ENCODE measurements at regions not wholly inside any gene's neighbourhood (a gene's known extent, or its start where the extent isn't known, plus 50 kb on each side); places are given as distances from the start of the nearest gene placed in this dataset.

DNA sequence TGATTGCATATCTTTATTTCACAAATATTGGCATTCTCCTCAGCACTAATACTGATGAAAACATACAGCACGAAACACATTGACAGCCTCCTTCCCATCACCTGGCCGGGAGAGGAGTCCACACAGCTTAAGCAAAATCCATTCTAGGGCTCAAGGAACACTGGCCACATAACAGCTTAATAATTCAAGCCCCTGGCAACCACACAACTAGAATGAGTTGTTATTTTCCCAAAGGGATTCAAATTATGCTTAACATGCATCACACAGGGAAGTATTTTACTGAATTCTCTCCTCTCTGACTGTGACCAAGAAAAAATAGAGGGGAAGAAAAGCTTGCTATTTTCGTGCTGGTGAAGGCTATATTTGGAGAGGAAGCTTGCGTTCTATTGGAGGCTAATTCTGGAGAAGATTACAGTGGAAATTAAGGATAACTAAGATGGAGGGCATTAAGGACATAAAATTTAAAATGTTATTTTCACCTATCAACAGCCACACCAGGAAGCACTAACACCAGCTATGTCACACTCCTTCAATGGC lies 198.5 kb downstream of the ADGRG6 start:
- DNase-seq (ENCODE audit: low read depth, low spot score), result no peak

DNA sequence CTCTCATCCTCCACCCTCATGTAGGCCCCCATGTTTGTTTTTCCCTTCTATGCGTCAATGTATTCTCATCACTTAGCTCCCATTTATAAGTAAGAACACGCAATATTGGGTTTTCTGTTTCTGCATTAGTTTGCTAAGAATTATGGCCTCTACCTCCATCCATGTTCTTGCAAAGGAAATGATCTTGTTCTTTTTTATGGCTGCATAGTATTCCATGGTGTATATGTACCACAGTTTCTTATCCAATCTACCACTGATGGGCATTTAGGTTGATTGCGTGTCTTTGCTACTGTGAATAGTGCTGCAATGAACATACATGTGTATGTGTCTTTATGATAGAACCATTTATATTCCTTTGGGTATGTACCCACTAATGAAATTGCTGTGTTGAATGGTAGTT lies 200.0 kb downstream of the ADGRG6 start:
- no peak for DNase-seq (ENCODE audit: low read depth, low spot score)

GRCh38 chr6:142507065-142507464 lies 205.3 kb downstream of the ADGRG6 start:
- no peak for DNase-seq (ENCODE audit: low read depth, low spot score)

DNA sequence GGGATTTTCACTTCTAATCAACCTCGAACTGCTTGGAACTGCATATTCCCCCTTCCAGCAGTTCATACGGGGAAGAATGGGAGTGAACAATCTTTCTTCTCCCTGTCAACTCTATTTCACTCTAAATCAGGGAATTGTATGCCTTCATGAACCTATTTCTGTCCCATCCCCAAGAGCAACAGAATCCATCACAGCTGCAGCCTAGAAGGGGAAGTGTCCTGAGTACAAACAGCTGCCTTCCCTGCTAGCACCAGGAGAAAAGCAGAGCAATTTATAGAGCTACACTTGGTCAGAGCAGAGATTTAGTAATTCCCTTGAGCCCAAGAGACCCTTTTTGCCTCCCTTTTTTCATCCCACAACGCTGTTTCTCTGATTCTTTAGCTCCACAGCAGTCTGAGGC lies 208.4 kb downstream of the ADGRG6 start:
- DNase-seq (ENCODE audit: low read depth, low spot score), result no peak

DNA sequence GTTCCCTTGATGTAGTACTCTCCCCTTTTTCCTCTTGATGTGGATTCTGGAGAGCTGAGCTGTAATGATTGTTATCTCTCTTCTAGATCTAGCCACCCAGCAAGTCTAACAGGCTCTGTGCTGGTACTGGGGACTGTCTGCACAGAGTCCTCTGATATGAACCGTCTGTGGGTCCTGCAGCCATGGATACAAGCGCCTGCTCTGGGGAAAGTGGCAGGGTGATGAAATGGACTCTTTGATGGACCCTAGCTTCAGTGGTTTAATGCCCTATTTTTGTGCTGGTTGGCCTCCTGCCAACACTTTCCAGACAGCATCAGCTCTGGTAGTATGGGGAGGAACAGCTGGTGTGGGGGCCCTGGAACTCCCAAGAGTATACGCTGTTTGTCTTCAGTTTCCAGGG lies 216.3 kb downstream of the ADGRG6 start:
- DNase-seq (ENCODE audit: low read depth, low spot score), result no peak

- no peak for DNase-seq (ENCODE audit: low read depth, low spot score)
These were observed 217.0 kb downstream of the ADGRG6 start for GRCh38 chr6:142518761-142519160.

DNA sequence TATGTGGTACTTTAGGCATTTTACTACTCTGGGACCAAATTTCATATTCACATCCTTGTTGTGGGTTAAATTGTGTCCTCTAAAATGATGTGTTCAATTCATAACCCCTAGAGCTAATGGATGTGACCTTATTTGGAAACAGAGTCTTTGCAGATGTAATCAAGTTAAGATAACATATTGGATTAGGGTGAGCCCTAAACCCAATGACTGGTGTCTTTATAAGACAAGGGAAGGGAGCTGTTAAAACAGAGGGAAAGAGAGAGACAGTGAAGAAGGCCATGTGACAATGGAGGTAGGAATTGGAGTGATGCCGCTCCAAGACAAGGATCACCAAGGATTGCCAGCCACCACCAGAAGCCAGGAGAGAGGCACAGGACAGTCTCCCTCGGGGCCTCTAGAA lies 220.0 kb downstream of the ADGRG6 start:
- no peak for DNase-seq (ENCODE audit: low read depth, low spot score)

DNA sequence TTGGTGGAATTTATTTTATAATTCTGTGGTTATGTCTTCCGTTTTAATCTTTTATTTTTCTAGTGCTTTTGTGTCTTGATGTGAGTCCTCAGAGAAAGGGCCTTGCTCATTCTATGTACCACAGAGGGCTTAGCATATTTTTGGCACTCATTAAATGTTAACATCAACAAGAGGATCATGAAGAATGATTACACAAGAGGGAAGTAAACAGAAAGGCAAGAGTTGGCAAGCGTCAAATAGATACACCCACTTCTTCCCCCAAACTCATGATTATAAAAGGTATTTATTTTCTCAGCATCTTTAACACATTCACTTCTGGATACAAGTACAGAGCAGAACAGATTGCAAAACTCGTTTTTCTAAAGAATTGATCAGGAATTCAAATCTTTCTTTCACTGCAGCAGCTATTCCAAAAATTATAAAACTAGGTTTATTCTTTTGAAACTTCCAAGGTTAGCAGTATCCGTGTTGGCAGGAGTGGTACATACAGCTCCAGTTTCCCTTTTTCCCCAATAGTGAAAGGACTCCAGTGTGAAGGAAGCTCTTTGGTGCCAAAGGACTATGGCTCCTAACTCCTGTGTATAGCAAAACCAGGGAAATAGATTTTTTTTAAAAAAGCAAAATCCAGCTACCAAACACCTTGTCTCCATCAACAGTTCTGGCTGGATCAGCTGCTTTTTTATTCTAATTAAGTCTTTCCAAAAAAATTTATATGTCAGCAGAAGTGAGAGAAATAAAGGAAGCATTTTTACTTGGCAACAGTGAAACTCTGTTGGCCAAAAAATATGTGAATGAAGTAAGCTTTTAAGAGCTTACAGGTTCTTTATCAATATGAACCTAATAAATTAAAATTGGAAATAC lies 221.9 kb downstream of the ADGRG6 start:
- DNase-seq (ENCODE audit: low read depth, low spot score), result no peak

DNA sequence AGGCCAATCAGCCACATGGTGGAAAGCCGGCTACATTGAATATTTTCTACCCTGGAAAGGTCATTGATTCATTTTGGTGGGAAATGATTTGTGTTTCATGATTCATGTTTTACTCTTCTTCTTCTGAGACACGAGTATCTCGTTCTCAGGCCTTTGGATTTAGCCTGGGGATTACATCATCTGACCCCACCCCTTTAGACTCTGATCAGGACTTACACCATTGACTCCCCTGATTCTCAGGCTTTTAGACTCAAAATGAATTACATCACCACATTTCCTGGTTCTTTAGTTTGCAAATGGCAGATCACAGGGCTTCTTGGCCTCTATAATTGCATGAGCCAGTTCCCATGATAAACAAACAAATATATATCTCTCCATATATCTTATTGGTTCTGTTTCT lies 228.8 kb downstream of the ADGRG6 start:
- DNase-seq (ENCODE audit: low read depth, low spot score), result no peak

- DNase-seq (ENCODE audit: low read depth, low spot score), result no peak
These were observed 229.9 kb downstream of the ADGRG6 start for GRCh38 chr6:142531727-142532126.

- DNase-seq (ENCODE audit: low read depth, low spot score), result no peak
These were observed 232.3 kb downstream of the ADGRG6 start for GRCh38 chr6:142534076-142534475.

- no peak for DNase-seq (ENCODE audit: low read depth, low spot score)
These were observed 232.7 kb downstream of the ADGRG6 start for GRCh38 chr6:142534484-142534883.

DNA sequence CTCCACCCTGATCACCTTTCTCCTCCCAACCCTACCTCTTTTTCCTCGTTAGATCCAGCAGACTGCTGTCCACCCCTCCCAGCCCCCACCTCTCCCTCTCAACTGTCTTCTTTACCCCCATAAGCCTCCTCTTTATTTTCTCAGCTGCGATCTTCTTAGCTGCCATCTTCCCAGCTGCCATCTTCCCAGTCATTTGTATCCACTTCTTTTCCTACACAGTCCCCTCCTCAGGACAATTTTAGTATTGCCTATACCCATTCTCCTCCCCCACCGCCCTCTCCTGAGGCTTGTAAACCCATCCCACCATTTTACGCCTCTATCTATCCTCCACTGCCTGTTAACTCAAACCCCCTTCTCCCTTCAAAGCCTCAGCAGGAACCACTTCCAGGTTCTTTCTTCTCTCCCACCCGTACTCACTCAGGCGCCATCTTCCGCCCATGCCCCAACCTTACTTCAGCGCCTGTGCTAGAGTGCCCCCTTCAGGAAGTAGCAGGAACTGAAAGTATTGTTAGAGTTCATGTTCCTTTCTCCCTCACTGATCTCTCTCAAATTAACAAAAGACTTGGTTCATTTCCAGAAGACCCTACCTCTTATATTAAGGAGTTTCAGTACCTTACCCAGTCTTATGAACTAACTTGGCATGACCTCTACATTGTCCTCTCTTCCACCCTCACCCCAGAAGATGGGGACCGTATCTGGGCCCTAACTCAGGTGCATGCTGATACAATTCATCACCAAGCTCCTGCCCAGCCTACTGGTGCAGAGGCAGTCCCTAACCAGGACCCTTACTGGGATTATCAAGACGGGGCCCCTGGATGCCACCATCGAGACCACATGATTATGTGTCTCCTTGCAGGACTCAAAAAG lies 236.0 kb downstream of the ADGRG6 start:
- DNase-seq (ENCODE audit: low read depth, low spot score), result no peak

DNA sequence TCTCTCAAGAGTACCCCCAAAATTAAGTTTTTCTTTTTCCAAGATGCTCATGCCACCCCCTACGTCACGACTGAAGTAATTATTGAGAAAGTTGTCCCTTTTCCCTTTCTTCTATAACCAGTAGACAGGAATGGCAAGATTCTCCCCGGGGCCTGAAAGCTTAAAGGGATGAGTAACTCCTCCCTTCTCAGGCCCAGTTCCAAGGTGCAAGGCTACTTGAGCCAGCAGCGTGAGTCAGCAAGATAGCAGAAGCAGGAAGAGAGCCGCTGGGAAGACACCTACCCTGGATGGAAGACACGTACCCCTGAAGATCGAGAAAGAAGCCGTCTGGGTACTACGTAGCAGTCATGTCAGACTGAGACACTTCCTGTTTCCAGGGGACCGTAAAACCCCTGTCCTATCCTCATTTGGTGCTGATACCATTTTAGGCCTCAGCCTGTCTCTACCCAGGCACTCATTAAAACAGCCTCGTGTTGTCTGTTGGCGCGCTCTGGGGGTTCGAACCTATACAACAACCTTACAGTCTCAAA lies 241.0 kb downstream of the ADGRG6 start:
- no peak for DNase-seq (ENCODE audit: low read depth, low spot score)

GRCh38 chr6:142543606-142544005 lies 241.8 kb downstream of the ADGRG6 start:
- no peak for DNase-seq (ENCODE audit: low read depth, low spot score)

- no peak for DNase-seq (ENCODE audit: low read depth, low spot score)
These were observed 242.5 kb downstream of the ADGRG6 start for GRCh38 chr6:142544199-142544838.

GRCh38 chr6:142545147-142545546 lies 243.3 kb downstream of the ADGRG6 start:
- DNase-seq (ENCODE audit: low read depth, low spot score), result no peak

GRCh38 chr6:142548566-142548965 lies 246.8 kb downstream of the ADGRG6 start:
- no peak for DNase-seq (ENCODE audit: low read depth, low spot score)

DNA sequence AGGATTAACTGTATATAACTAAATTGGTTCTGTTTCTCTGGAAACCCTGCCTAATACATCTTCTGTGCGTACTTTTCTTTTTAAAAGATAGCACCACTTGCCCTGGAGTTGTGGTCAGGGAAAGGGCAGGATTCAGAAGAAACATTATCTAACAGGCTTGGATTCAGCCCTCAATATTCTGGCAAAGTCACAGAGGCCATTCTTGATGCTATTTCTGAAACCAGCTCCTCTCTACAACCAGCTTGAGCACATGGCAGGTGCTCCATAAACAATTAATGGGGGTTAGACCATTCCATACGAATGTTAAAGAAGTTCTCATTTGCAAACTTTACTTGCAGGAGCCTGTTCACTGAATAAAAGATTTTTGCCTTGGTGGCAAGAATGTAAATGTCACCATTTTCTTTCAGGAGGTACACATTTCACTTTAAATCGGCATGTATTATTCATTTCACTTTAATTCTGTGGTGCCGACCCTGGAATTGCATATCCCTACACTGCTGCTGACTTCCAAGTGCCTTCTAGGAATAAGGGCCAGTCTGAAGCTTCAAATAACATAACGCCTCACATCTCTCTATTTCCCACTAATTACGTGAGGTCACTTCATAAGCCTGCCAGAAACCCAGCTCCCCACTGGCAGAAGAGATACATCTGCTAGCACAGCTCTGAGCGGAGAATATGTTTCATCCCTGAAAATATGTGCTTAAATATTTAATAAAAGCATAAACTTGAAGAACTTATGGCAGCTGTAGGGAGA lies 248.7 kb downstream of the ADGRG6 start:
- no peak for DNase-seq (ENCODE audit: low read depth, low spot score)

DNA sequence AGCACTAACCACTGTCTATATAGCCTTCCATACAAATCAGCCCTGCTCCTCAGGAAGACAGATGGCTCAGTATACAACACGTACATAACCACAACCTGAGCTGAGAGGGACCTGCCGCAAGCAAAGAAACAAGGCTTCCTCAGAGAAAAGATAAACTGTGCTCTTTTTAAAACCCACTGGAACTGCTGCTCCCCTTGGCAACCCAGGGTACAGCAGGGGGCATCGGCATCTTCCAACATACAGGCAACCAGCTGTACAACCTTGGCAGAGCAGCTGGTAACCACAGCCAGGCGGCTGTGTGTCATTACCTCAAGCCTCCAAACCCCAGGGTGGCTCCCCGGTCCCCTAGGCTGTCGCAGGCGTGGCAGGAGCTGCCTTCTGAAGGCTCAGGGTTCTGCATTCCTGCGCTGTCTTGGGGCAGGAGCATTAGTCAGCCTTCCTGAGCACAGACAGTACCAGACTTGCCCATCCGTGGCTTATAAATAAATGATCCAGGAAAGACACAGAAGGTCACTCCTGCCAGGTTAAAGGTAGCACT lies 249.5 kb downstream of the ADGRG6 start:
- no peak for DNase-seq (ENCODE audit: low read depth, low spot score)

DNA sequence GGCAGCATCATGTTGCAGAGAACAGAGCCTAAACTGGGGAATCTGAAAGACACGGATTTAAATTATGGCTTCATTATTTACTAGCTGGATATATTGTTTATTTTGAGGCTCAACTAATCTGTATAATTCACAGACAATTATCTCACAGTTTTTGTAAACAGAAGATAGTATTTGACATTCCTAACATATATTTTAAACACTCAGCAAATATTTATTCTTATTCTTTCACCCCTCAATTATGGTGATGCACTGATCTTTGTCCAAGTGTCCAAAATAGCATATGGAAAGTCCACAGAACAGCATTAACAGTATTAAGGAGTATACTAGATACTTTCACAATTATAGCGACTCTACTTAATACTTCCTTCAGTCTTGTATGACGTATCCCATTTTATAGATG lies 257.0 kb downstream of the ADGRG6 start:
- no peak for DNase-seq (ENCODE audit: low read depth, low spot score)
